Adrenal gland (tissue), 5 donors: ENCODE measurements at regions not wholly inside any gene's neighbourhood (a gene's known extent, or its start where the extent isn't known, plus 50 kb on each side); places are given as distances from the start of the nearest gene placed in this dataset.

Experiments used
- POLR2A ChIP-seq, 2 donors: fragments of 450-650 bp; IDR thresholded peaks; one replicate each; pipeline ENCODE4 v1.6.1; 2017; ENCODE audit warnings: antibody characterized with exemption in 2 of 2, mild to moderate bottlenecking in 2 of 2, moderate library complexity in 1 of 2
- TF ChIP-seq, protein P1 (sequence below), 6 experiments: fragments of 450-650 bp in 4 of 6; fragments of 200-600 bp in 2 of 6; sonication (generic) in 1 of 6; IDR thresholded peaks; 1 replicate in 5 of 6; 2 replicates in 1 of 6; pipeline versions ENCODE4 v1.5.1 to v1.8.0; 2016 to 2021; ENCODE audit warnings: antibody characterized with exemption in 6 of 6, mild to moderate bottlenecking in 2 of 6, moderate library complexity in 1 of 6
- donor health status: DM: no; HTN: no; CAD: no.

DNA sequence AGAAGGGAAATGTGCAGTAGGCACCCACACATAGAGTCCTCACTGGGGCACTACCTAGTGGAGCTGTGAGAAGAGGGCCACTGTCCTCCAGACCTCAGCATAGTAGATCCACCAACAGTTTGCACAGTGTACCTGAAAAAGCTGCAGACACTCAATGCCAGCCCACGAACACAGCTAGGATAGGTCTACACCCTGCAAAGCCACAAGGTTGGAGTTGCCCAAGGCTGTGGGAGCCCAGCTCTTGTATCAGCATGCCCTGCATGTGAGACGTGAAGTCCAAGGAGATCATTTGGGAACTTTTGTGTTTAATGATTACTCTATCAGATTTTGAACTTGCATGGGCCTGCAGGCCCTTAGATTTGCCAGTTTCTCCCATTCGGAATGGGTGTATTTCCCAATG, 299.4 kb upstream of the OLFM3 start:
- TF ChIP-seq POLR2A (IDR thresholded peaks at IDR 0.05): no peak
- TF ChIP-seq, protein P1, sequence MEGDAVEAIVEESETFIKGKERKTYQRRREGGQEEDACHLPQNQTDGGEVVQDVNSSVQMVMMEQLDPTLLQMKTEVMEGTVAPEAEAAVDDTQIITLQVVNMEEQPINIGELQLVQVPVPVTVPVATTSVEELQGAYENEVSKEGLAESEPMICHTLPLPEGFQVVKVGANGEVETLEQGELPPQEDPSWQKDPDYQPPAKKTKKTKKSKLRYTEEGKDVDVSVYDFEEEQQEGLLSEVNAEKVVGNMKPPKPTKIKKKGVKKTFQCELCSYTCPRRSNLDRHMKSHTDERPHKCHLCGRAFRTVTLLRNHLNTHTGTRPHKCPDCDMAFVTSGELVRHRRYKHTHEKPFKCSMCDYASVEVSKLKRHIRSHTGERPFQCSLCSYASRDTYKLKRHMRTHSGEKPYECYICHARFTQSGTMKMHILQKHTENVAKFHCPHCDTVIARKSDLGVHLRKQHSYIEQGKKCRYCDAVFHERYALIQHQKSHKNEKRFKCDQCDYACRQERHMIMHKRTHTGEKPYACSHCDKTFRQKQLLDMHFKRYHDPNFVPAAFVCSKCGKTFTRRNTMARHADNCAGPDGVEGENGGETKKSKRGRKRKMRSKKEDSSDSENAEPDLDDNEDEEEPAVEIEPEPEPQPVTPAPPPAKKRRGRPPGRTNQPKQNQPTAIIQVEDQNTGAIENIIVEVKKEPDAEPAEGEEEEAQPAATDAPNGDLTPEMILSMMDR (IDR thresholded peaks at IDR 0.05): no peak
